ENCODE measurements at regions not wholly inside any gene's neighbourhood (a gene's known extent, or its start where the extent isn't known, plus 50 kb on each side); places are given as distances from the start of the nearest gene placed in this dataset.
"Not testable (repeated sequence)": the region's sequence is repeated elsewhere in the genome, so short reads cannot be mapped to it uniquely, and the experiment has no call there.

DNA sequence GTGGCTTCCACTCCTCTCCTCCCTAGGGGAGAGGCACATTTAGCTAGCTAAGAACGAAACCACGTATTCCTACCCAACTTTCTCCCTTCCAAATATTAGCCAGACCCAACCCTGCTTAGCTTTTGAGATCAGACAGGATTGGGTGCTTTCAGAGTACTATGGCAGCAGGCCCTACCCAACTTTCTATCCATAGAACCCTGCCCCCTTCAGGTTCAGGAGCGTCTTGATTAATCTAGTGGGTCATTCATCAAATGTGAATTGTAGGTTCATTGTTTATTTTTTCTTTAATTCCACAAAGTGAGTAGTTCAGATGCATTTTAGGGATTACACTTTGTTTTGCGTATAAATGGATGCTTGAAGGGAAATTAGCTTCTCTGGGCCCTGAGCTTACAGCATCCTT, 188.3 kb downstream of the MIB1 start:
- DNase-seq (ENCODE audit: low spot score): no peak

DNA sequence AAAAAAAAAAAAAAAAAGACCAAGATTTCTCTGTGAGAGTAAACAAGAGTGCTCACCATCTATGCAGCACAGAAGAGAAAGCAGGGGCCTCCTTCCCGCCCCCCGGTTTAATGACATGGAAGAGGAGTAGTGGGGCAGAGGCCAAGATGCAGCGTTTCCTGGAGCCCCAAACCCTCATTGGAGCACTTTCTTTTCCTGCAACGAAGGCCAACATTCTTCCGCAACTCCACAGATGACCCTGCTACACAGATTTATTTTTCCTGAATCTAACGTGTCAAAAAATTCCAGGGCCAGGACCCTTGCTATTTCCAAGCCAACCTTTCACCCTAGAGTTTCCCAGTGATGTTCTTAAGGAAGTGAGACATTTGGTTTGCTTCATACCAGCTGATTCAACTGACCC, 189.6 kb downstream of the MIB1 start:
- DNase-seq (ENCODE audit: low spot score): no peak

DNA sequence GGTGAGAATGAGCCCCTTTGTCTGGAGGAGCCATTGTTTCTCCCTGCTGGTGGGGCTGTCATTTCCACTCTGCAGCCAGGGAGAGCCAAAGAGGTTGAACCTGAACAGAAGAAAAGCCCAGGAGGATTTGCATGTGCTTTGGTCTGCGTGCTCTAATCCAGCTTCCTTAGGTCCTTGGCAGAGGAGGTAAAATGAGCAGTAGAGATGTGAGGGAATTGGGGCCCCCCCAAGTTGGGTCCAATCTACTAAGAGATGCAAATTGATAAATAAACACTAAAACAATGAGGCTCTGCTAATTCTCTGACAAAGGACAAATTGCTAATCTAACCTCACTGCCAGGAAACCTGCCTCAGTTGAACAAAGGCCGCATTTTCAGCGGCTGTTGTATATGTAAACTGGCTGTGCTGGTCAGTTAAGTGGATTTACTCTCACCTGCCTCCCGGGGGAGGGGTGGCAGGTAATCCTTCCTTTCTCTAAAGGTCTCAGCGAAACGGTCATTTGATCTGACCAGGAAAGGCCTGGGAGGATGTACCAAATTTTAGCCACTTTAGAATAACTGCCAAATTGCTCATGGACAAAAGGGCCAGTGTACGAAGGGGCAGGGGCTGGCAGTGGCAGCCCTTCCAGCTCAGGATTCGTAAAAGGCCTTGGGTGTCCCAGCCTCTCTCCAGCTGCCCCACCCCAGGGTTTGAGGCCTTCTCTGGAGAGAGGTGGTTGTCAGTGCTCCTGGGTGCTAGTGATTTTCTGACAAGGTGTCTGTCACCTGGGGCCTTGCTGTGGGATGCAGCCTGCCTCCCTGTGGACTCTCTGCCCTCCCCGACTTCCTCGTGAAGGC, 193.6 kb downstream of the MIB1 start:
- no peak for DNase-seq (ENCODE audit: low spot score)

DNA sequence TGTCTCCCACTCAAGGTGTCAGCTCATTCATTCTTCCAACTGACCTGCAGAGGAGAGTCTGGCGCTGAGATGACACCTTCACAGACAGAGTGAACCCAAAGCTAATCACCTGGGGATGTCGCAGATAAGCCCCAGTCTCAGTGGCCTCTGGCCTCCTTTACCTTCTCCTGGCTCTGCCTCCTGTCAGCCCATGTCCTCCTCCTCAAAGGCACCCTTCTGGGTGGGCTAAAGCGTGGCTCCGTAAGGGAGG, 194.1 kb downstream of the MIB1 start:
- no peak for DNase-seq (ENCODE audit: low spot score)

DNA sequence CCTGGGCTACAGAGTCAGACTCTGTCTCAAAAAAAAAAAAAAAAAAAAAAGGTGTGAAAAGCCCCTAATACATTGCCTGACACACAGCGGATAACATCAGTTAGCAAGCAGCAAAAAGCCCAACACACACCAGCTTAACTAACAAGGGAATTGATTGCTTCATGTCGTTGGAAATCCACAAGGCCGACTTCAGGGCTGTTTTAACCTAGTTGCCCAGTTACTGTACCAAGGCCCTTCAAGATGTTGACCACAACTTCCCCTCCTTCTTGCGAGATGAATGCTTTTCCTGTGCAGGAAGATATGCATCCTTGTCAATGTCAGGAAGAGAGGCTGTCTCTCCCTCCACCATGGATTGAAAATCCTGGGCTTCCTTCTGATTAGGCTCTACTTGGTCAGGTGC, 202.9 kb downstream of the MIB1 start:
- DNase-seq (ENCODE audit: low spot score): no peak

DNA sequence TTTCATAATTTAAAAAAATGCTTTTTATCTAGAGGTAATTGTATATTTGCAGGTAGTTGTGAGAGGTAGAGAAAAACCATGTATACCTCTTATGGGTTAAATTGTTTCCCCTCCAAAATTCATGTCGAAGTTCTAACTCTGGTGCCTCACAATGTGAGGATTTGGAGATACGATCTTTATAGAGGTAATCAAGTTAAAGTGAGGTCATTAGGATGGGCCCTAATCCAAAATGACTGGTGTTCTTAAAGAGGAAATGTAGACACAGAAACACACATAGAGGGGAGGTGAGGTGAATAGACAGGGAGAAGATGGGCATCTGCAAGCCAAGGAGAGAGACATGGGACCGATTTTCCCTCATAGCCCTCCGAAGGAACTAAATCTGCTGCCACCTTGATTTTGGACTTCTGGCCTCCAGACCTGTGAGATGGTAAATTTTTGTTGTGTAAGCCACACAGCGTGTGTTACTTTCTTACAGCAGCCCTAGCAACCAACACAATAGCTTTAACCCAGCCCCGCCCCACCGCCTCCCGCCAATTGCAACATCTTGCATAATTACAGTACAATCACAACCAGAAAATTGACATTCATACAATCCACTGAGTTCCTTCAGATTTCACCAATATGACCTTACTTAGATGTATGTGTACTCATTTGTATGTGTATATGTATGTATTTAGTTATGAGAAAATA, 208.9 kb downstream of the MIB1 start:
- no peak for DNase-seq (ENCODE audit: low spot score)

DNA sequence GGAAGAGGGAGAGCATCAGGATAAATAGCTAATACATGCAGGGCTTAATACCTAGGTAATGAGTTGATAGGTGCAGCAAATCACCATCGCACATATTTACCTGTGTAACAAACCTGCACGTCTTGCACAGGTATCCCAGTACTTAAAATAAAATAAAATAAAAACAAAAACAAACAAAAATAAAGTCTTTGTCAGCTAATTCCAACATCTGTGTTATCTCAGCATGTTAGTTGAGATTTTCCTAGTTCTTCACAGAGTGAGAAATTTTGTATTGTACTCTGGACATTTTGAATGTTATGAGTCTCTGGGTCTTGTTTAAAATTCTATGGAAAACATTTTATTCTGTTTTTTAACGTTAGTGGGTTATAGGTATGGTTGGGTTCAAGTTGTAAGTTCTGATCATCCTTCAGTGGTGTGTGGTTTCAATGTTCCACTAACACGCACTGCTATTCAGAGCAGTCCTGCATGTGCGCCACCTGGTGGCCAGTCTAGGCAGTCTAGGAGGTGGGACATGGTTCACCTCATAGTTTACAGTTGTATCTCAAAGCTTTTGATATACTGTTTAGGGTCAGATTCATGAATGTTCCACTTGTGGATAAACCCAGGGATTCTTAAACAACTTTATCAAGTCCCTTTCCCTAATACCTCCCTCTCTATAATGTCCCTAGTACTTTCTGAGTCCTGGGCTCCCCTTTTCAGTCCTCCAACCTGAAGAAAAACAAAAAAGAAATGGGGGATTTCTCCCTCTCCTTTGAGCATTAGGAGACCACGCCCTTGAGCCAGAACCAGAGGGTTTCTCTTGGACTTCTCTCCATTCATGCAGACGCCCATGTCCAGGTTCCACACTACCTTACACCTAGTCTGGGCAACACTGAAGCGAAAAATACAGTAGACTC, 213.4 kb upstream of the GATA6 start:
- peak; percentile 69 for DNase-seq (ENCODE audit: low spot score)

DNA sequence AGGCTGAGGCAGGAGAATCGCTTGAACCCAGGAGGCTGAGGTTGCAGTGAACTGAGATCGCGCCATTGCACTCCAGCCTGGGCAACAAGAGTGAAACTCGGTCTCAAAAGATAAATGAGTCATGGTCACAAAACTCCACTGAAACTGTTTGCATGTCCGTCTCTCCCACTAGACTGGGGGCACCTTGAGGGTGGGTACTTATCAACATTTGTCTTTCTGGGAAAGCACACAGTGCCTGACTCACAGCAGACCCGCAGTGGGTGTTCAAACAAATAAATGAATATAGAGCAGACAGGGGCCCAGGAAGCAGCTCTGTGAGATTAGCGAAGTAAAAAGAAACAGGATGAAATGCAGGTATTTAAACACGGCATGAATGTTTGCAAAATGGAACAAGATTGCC, 211.1 kb upstream of the GATA6 start:
- no peak for DNase-seq (ENCODE audit: low spot score)

DNA sequence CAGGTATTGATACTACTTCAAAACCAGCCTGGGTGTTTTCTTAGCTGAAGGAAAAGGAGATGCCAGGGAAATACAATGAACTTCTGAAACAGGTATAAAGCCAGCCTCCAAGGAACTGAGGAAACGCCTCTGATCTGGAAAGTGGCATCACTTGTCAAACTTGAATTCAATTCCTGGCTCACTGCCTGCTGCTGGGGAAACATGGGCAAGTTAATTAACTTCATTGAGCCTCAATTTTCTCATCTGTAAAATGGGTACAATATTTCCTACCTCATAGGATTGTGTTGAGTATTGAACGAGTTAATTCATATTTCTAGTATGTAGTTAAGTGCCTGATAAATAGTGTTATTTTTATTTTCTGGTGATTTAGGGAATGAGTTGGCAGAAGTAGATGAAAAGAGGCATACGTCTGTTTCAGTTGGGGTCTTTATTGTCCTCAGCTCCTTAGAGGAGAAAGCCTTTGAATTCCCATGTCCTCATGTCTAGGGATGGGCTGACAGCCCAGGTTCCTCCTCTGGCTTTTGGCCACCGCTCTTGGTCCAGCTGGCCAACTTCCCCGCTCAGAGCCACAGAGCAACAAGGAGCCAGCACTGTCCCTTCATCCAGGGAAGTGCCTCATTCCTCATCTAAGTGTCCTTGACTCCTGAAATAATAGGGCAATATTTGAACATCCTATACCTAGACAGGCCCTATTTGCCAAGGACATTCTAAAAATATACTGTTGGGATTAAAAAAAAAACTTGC, 210.5 kb upstream of the GATA6 start:
- no peak for DNase-seq (ENCODE audit: low spot score)

DNA sequence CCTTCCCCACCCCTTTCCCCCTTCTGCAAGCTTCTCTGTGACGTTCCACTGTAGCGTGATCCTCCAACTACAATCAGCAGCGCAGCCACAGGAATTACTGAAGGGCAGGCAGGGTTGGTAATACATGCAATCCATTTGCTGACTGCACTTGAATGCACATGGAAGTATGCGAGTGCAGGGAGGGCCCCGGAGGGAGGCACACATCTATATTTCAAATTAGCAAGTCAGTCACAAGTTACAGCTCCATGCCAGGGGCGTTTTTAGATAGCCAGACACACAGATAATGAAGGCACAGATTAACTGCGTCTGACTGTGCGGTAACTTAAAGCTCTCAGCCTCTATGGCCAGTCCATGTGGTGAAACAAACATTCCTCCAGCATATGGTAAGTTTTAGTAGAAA, 209.2 kb upstream of the GATA6 start:
- no peak for DNase-seq (ENCODE audit: low spot score)

DNA sequence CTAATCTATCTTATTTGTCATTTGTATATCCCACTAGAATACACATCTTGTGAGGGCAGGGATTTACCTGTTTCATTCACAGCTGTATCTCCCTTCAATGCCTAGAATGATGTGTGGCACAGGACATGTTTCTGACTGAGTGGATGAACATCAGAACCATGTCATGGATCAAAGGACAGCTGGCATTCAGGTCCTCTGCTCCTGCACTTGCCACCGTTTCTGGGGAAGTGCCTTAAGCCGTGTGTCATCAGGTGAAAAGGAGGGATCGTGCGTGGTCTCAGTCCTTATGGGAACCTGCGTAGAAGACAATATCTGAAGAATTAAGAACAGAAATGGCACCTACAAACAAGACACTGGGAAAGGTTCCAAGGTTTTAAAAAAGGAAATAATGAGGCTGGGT, 206.1 kb upstream of the GATA6 start:
- no peak for DNase-seq (ENCODE audit: low spot score)

DNA sequence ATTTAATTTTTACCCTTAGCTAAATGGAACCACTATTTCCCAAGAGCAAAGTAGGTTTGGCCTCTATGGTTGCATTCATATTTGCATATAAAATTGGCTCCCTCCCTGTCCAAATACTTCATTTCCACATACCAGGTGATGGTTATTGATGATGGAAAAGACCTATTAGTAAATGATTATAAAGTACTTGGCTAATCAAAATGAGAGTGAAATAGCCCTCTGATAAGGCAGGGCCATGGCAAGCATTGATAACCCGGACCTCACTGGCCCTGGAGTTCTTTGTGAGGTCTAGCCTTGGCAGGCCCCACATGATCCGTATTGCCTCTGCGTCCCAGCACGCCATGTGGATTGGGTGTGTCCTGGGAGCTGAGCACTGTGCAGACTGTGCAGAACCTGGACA, 201.1 kb upstream of the GATA6 start:
- DNase-seq (ENCODE audit: low spot score): no peak

DNA sequence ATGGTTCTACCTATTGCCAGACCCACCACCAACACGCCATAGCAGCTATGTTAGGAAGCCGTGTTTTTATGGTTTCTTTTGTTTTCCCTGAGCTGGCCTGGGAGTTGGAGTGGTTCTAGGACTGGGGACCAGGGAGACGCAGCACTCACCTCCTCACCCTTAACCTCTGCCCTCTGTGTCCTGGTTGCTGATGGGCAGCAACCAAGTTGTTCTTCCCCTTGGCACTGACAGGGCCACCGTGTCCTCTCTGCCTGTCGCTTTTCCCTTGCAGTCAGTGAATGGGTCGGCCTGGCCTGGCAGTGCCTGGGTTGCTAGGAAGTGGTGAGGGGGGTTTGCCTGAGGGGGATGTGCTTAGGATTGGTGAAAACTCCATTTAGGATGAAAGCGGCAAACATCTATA, 197.1 kb upstream of the GATA6 start:
- DNase-seq (ENCODE audit: low spot score): no peak

DNA sequence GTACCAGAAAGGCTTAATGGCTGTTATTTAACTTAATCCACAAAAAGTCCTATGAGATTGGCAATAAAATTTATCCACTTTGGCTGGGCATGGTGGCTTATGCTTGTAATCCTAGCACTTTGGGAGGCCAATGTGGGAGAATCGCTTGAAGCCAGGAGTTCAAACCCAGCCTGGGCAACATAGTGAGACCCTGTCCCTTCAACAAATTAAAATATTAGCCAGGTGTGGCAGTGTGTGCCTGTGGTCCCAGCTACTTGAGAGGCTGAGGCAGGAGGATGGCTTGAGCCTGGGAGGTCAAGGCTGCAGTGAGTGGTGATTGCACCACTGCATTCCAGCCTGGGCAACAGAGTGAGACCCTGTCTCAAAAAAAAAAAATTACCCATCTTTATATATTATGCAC, 193.4 kb upstream of the GATA6 start:
- not testable (repeated sequence) for DNase-seq (ENCODE audit: low spot score)

DNA sequence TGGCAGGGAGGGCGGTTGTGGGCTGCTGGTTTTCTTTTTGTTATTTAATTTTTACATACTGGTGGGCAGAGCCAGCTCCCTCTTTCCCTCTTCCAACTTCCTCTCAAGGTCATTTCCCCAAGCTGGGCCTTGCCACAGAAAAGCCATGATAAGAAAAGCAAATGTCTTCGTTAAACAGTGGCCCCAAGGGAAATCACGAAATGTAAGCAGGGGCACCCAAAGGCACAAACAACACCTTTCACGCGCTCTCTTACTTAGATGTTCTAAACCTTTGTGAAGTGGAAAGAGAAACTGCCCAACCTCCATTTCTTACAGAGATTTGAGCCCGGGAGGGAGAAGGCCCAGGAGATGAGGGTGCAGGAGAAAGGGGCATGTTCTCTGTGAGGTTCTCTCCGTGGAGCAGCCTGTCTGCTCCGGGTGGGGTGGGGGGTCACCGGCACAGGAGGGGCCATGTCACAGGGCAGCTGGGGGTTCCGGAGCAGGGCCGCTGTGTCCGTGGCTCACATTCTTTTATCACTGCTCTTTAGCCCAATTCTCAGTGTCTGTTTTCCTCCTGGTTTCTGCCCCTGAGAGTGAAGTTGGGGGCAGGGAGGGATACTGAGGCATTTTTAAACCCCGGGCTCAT, 190.7 kb upstream of the GATA6 start:
- no peak for DNase-seq (ENCODE audit: low spot score)

DNA sequence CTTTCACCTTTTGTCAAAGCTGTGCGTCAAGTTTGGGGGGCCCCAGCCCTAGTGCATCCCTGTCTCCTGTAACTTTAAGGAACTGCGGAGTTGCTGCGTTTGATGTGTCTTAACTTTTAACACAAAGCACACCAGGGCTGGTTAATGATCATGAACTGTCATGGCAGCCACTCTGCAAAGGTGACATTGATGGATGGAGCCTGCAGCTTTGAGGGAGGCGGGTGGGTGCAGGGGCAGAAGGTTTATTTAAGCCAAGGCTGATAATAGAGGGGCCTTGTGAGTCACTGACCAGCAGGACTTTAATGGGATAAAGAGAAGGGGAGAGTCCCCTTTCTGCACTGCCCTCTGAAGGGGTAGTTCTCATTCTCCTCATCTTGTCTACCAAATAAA, 190.2 kb upstream of the GATA6 start:
- DNase-seq (ENCODE audit: low spot score): no peak

DNA sequence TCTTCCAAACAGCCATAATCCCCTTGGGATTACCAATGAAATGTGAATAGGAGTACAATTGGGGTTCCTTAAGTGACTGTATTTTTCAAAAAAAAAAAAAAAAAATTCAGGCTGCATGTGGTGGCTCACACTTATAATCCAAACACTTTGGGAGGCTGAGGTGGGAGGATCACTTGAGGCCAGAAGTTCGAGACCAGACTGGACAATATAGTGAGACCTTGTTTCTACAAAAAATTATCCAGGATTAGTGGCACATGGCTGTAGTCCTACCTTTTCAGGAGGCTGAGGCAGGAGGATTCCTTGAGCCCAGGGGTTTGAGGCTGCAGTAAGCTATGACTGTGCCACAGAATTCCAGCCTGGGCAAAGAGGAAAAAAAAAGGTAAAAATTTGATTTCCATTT, 189.6 kb upstream of the GATA6 start:
- no peak for DNase-seq (ENCODE audit: low spot score)

DNA sequence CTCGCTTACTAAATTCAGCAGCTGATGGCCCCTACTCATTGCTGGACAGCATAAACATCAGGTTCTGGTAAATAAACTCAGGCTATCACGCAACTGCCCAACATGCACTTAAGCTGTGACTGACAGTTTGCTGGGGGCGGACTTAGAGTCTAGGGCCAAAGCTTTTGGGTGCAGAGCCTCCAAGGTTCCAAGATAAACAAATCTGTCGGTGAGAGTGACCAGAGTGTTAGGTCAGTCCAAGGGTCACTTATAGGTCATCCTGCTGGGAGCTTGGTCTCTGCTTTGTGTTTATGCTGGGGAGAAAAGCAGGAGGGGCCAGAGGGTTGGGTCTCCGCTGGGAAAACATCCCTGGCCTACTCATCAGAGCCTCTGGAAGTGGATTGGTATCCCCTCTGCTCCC, 188.6 kb upstream of the GATA6 start:
- no peak for DNase-seq (ENCODE audit: low spot score)

DNA sequence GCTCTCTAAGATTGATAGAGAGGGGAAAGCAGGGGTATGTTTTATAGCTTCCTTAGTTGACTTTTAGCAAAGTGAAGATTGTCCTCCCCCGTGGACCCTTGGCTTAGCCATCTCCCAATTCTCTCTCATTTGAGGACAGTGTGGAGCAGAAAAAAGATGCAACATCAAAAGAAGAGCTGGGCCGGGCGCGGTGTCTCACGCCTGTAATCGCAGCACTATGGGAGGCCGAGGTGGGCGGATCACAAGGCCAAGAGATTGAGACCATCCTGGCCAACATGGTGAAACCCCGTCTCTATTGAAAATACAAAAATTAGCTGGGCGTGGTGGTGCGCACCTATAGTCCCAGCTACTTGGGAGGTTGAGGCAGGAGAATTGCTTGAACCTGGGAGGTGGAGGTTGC, 187.9 kb upstream of the GATA6 start:
- DNase-seq (ENCODE audit: low spot score): not testable (repeated sequence)

DNA sequence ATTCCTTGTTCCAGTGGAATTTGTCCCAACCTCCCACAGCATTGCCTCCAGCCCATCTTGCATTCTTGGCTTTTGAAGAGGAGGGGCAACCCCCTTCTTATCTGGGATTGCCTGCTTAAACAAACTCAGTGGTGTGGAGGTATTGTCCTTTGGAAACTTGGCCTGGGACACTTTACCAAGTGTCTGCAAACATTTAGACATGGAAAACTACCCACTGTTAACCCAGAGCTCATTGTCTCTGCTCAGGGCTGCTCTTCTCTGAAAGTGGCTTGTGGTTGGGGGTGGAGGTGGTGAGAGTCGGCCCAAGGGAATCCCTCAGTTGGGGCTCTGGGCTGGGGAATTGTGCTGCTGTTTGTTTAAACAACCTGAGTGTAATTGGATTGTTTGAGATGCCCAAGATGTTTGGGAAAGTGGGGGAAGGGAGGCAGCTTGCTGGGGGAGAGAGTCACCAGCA, 178.3 kb upstream of the GATA6 start:
- no peak for DNase-seq (ENCODE audit: low spot score)

DNA sequence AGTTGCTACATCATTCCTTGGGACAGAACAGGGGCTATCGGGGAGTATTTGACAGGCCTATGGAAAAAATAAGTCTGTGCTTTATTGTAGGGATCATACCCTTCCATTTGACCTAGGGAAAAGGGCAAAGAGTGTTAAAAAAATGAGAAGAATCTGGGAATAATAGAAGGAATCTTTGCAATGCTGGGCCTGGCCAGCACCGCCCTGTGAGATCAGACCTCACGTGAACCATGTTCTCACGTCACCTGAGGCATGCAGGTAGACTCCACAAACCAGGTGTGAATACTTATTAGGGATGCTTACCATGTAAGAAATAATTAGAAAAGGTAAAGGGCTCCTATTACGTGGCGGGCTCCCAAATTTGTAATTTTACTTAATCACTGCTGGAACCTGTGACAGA, 177.5 kb upstream of the GATA6 start:
- no peak for DNase-seq (ENCODE audit: low spot score)

DNA sequence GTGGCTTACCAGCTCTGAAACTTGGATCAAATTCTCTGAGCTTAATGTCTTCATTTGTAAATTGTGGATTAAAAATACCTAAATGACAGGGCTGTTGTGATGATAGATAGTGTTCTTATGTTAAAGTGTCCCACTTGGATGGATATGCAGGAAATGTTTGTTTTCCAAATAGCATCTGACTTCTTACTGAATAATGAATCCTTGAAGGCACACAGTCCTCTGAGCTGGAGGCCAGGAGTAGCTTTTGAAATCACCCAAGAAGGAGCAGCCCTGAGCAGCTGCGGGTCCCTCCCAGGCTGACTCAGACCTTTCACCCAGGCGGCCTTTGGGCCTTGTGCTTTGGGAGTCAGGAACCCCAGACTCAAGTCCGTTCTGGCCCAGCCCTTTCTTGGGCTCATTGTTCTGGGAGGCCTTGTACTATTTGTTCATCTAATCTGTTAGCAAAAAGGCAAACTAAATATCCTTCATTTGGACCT, 173.0 kb upstream of the GATA6 start:
- no peak for DNase-seq (ENCODE audit: low spot score)

Data from CD4-positive, alpha-beta T cell treated with Interleukin-6 at 100 ng/mL for 8 hours (primary cell).